ENCODE measurements at regions not wholly inside any gene's neighbourhood (a gene's known extent, or its start where the extent isn't known, plus 50 kb on each side); places are given as distances from the start of the nearest gene placed in this dataset.
"Not testable (repeated sequence)": the region's sequence is repeated elsewhere in the genome, so short reads cannot be mapped to it uniquely, and the experiment has no call there.

DNA sequence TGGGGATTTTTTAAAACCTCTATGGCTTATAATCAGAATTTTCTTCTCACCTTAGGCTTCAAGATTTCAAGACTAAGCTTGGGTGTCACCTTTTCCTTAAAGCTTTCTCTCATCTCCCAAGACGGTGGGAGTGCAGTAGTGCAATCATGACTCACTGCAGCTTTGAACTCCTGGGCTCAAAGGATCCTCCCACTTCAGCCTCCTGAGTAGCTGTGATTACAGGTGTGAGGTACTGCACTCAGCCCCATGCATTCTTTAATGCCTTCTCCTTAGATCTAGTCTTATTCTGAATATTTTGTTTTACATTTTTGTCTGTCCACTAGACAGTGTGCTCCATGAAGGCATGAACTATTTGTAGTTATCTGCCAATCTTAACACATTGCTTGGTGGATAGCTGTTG, 55.7 kb upstream of the FAT3 start:
- DNase-seq (ENCODE audit: low read depth): no peak

DNA sequence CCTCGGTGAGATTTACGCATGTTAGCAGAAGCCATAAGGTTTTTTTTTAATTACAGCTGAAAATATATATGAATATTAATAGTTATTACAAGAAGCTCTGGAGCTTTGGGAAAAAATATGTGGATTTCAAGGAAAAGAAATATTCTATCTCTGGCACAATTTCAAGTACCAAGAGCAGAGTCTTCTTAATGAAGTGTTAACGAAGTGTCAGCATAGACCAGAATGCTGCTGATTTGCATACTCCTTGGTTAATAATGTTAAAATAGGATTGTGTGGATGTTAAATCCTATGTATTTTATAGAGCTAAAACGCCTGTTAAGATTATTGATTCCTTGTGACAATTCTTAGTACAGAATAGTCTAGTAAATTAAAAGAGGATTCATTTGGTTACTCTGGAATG, 57.0 kb upstream of the FAT3 start:
- no peak for DNase-seq (ENCODE audit: low read depth)

DNA sequence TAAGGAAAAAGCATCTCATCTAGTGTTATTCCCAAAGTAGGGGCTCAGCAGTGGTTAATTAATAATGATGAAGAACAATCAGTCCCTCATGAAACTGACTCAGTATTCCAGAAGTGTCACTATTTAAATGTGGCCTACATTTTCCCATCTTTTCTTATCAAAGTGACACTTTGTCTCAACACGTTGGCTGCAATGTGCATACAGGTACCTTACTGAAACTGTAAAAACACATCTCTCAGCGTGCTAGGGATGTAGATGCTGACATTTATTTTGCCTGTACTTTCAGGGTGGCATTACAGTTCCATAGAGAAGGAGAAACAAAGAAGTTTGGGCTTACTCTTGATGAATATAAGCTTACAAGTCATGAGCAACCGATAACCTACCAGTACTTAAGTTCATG, 58.3 kb upstream of the FAT3 start:
- no peak for DNase-seq (ENCODE audit: low read depth)

DNA sequence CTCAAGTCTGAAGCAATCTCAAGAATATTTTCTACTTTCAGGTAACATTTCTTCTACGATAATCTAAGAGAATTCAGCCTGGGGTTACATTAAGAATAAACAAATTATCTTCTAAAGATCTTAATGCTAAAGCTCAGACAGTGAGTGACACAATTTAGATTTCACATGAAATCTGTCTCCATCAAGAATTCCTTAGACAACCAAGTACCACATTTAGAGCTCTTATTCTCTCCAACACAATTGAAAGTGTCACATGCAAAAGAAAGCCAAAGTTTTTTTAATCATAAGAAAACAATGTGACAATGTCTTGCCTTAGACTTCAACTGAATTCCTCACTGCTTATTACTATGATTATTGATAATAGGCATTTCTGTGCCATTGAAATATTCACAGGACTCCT, 60.7 kb upstream of the FAT3 start:
- no peak for DNase-seq (ENCODE audit: low read depth)

DNA sequence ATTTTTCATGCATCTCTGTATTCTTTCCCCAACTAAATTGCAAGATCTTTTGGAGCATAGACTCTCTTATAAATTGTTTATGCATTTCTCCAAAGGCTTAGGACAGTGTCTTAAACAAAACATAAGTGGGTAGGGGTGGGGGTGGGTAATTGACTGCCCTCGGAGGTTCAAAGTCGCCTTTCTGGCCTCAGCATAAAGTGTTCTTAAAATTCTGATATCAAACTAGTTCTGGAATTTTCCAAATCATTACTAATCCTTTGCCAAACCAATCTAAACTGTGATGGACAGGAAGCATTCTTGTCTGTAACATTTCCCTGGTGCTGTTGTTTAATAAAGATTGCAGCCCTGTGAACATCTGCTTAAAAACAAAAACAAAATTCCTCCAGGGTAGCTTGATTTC, 61.8 kb upstream of the FAT3 start:
- DNase-seq (ENCODE audit: low read depth): no peak

DNA sequence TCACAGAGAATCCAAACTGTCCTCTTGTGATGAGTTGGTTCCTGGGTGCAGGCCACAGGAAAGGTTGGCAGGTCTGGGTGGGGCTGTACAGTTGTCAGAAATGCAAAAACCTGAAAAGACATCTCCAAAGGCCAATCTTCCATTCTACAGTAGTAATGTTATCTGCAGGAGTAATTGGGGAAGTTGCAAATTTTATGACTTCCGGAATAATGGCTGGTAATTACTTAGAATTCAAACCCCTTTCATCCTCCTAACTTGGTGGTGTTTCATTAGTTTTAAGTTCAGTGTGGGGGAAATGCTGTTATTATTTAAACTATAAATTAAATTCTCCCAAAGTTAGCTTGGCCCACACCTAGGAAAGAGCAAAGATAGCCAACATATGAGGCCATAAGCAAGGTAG, 64.7 kb upstream of the FAT3 start:
- DNase-seq (ENCODE audit: low read depth): no peak

DNA sequence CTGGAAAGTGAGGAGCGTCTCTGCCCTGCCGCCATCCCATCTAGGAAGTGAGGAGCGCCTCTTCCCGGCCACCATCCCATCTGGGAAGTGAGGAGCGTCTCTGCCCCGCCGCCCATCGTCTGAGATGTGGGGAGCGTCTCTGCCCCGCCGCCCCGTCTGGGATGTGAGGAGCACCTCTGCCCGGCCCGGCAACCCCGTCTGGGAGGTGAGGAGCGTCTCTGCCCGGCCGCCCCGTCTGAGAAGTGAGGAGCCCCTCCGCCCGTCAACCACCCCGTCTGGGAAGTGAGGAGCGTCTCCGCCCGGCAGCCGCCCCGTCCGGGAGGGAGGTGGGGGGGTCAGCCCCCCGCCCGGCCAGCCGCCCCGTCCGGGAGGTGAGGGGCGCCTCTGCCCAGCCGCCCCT, 67.2 kb upstream of the FAT3 start:
- not testable (repeated sequence) for DNase-seq (ENCODE audit: low read depth)

DNA sequence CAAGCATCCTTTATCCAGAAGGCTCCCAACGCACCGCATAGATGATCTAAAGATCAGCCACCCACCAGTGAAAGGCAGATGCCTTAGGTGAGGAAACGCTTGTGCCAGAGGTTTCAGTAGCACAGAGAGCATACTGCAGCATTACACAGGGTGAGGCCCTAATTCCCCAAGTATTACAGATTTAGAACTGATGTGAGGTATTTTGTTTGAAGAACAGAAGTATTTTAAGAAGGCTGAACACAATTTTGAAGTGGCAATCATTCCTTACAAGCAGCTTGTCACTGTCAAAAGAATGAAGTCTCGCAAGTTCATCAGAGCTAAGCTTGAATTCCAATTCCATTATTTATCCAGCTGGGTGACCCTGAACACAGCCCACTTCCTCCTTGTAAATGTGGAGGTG, 70.0 kb upstream of the FAT3 start:
- DNase-seq (ENCODE audit: low read depth): no peak

DNA sequence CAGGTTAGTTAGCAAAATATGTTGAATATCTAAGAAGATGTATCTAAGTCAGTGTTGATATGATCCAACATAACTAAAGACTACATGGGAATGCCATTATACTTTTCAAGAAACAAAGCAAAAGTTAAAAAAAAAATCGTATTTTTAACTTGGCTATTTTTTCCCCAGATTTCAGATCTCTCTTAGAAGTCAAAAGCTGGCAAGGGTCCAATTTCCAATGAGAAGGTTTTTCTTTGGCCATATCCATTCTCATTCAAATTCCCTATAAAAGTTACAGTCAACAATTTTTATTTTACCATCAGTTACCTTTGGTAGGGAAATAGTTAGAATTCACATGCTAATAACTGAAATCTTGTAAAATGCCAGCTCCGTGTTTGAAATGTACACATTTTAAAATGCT, 70.5 kb upstream of the FAT3 start:
- DNase-seq (ENCODE audit: low read depth): no peak

DNA sequence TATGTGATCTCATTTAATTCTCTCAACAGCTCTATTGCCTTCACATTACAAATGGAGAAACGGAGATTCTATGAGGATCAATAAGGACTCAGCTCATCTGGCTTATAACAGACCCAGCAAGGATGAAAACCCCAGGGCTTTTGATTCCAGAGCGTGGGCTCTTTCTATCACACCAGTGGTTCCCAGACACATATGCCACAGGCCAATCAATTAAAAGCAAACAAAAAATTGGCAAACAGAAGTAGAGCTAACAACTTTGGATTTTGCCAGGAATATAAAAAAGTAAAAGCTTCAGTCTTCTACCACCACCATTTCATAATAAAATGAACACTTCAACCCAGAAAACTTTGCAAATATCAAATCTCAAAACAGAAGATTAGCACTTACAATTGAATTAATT, 71.1 kb upstream of the FAT3 start:
- no peak for DNase-seq (ENCODE audit: low read depth)

DNA sequence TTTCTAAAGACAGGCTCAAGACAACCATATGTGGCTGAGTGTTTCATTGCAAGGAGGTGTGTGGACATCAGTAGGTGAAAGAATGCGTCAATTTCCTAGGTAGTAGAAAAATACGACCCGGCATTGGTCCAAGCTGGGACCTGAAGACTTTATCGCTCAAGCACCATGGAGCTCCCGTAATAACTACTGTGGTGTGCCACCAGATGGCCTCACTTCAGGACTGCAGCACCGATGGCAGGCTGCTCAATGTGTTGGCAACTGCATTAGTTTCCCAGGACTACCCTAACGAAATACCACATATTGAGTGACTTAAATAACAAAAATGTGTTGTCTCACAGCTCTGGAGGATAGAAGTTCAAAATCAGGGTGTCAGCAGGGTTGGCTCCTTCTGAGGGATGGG, 72.4 kb upstream of the FAT3 start:
- no peak for DNase-seq (ENCODE audit: low read depth)

DNA sequence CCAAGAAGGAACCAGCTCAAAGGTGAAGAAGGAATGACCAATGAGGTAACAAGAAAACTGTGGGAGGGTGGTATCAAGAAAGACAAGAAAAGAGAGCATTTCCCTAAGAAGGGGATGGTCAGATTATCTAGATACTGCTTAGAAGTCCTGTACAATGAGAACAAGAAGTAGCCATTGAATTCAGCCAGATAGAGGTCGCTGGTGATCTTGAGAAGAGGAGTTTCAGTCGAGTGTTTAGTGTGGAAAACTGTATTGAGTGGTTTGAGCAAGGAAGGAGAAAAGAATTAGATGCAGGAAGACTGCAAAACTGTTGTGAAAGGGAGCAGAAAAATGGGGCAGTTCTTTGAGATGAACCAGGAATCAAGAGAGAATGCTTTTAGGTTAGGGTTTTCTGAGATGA, 74.6 kb upstream of the FAT3 start:
- DNase-seq (ENCODE audit: low read depth): peak; percentile 1

DNA sequence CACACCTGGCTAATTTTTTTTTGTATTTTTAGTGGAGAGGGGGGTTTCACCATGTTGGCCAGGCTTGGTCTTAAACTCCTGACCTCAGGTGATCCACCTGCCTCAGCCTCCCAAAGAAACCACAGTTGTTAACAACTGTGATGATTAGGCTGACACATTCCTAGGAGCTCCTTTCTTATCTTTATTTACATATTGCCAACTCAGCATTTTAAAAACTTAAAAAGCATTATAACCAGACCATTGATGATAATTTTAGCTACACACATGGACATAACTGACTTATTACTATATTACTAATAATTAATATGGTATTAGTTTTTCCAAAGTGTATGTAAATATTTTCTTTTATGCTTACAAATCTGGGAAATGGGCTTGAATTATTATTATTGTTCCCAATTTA, 82.9 kb upstream of the FAT3 start:
- no peak for DNase-seq (ENCODE audit: low read depth)

DNA sequence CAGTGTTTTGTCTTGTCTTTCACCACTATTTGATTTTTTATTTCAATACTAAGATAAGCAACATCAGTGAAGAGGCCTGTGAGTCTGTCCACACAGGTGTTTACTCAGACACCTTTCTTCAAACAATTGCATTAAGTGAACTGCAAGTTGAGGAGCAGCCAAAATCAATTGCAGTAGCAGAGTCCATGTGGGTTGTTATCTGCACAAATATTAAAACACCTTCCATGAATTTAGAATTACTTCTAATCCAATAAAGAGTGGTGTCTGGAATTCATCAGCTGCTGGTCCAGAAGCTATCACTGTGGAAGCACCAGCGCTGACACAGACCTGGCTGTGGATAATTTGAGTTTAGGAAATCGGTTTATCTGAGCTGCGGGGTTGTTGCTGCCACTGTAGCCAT, 83.5 kb upstream of the FAT3 start:
- DNase-seq (ENCODE audit: low read depth): no peak

DNA sequence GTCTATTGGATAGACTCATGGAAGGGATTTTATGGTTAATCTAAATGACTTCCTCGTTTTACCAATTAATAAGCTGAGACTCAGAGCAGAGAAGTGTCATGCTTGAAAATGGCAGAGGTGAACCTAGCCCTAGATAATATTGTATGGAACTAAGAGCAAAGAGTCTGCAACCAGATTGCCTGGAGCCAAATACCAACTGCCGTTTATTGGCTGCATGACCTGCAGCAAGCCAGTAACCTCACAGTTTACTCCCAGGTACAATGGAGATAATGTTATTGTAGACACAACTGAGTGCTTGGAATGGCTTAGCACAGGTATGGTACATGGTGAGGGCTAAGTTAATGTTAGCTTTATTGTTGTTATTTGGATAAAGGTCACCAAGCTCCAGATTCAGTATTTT, 84.6 kb upstream of the FAT3 start:
- DNase-seq (ENCODE audit: low read depth): no peak

DNA sequence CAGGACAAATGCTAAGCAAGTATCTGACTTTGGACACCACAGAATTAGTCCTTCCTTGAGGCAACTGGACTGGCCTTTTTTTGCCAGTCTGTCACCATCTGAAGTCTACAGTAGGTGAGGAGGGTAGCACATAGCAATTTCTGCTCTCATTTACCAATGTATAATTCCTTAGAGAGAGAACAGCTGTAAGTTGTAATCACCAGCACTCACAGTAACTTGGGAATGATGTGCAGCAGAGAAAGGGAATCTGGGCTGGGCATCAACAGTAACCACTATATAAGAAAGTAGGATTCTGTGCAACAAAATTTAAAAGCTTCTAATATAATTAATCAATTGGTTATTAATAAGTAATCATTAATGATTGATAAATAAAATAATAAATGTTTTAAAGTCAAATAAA, 86.3 kb upstream of the FAT3 start:
- no peak for DNase-seq (ENCODE audit: low read depth)

DNA sequence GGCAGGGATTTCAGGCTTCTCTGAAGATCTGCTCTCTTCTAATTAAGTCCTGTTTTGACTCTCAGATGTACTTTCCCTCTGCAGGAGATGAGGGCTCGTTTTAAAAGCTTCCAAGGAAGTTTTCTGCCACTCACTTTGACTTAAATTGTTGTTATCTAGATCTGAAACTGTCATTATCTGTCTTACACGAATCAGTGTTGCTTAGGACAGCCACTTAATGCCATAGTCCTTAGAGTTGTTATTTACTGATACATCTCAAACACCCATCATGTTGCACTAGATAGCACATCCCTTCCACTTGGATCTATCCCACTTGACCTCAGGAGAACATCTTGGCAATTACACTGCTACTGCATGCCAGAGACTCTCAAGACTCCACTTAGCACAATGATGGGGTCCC, 86.9 kb upstream of the FAT3 start:
- no peak for DNase-seq (ENCODE audit: low read depth)

DNA sequence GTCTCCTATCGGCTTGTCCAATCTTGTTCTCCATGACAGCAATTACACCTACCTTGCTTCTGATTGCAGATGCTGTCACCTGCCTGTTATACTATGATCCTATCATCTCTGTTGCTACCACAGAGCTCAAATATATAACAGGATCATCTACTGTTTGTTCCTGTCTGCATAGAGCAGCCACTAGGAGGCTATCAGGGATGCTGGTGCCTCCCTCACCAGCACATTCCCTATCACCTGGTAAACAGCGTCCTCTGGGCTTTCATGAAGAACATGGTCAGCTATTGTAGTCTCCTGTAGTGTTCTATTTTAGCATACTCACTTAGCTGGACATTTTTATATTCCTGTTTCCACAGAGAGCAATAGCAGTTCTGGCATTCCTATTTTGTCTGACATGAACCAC, 87.8 kb upstream of the FAT3 start:
- DNase-seq (ENCODE audit: low read depth): no peak

DNA sequence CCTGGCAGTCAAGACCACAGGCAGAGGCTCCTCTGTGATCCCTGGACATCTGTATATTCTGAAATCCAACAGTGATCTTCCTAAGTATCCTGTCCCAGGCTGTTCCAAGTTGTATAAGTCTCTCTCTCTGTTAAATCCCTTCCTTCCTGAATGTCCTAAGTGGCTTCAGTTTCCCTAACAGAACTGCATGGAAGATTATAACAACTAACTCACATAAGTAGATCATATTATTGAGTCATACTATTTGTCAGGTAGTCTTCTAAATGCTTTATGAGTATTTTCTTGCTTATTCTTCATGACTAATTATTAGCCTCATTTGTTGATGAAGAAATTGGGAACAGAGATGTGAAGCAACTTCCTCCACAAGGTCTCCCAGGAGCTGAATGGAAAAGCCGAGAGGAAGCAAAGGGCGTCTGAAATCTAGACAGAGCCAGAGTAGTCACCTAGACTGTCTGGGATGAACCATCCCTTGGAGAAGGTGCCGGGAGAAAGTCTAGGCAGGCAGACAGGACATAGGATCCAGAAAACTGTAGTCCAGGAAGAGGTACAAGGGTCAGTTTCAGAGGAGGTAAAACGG, 93.2 kb upstream of the FAT3 start:
- no peak for DNase-seq (ENCODE audit: low read depth)

DNA sequence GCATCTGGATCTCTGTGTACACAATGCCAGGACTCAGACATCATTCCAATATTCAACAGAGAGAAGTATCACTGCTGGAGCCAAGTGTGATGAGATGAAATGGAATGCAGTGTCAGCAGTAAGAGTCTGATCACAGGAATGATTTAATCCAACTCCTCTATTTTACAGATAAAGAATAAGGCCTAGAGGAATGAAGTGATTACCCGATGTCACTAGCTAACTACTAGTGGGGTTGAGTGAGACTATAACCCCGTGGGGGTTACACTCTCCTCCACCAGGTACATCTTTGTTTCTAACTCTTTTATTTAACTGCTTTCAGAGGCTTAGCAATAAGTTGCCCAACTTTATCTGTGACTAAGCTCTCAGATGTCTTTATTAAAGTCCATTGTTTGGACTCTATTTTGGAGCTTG, 94.2 kb upstream of the FAT3 start:
- no peak for DNase-seq (ENCODE audit: low read depth)

DNA sequence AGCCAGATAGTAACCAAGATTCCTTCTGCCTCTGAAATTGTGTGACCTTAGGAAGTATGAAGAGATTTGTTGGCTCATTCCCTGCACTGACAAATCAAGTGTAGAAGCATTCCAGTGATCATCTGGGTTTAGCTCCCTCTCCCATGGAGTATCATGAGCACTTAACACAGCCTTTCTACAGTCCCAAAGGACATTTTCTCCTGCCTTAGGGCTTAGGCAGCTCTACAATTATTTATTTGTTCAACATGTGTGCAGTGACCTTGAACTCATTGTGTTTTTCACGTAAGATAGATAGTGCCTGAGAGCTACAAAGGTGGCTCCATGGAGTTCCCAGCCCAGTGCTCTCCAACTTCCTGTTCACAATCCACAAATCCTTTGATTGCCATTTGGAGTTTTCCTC, 94.8 kb upstream of the FAT3 start:
- DNase-seq (ENCODE audit: low read depth): no peak

DNA sequence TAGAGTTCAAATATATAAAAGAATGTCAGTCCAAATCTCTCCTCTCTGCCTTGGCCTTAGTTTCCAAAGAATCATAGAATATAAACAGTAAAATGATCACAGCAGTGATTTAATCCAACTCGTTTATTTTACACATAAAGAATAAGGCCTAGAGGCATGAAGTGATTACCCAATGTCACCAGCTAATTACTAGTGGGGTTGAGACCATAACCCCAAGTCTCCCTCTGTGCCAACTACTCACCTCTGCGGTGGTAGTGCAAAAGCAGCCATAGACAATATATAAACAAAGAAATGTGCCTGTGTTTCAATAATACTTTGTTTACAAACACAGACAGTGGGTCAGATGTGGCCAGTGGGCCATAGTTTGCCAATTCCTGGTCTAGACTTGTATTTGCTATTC, 96.6 kb upstream of the FAT3 start:
- no peak for DNase-seq (ENCODE audit: low read depth)

DNA sequence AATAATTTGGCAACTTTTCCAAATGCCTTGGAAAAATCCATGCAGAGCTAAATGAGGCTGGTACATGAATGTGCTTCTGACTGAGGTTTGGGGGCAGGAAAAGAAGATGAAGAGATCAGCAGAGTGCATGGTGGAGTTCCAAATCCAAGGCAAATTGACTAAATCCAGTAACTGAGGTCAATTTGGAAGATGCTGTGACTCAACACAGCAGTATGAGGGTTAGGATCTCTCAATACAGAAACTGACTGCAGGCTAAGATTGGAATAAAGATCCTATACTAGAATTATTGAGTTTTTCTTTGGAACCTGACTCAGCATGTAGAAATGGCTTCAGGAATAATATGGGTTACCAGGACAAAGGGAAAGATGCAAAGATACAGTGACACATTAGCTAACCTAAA, 99.3 kb upstream of the FAT3 start:
- no peak for DNase-seq (ENCODE audit: low read depth)

DNA sequence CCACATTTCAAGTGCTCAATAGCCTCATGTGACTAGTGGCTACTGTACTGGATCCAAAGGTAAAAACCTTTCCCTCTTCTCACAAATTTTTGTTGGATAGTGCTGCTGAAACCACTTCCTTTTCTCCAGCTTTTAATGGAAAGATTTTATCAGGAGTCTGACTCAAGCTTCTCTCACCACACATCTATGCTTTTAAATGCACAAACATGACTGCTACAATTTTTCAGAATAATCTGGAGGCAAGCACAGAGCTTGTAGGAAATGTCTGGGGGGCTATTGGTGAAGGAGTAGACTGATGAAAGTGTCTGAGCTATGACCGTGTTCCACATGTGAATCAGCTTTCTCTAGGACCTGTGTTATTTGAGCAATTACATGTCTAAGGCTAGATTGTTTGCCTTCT, 101.1 kb upstream of the FAT3 start:
- no peak for DNase-seq (ENCODE audit: low read depth)

DNA sequence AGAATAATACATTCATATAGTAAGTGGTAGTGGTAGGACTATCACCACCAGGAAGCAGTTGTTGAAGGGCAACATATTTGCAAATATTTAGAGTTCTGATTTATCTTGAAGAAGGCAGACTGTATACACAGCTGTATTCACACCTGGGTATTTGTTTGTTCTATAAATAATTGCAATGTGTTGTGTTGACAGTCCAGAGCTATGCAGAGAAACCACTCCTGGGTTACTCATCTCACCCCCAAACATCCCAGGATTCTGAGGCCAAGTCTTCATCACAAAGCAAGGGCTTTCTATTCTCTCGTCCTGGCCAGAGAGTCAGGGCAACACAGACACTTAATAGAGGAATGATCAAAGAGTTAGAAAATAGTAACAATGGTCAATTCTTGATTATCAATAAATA, 102.1 kb upstream of the FAT3 start:
- DNase-seq (ENCODE audit: low read depth): no peak
